ENCODE measurements at regions not wholly inside any gene's neighbourhood (a gene's known extent, or its start where the extent isn't known, plus 50 kb on each side); places are given as distances from the start of the nearest gene placed in this dataset.

GRCh38 chr7:156490021-156490800 lies 150.4 kb upstream of the RNF32 start:
- no peak for ATAC-seq
- TF ChIP-seq CTCF (IDR thresholded peaks at IDR 0.05): no peak
- Histone ChIP-seq H3K27me3 (ENCODE audit: low read depth) (no peaks in the 10 kb centered on the region), H3K27ac (no peak overlapping the region), H3K9me3 (no peaks in the 10 kb centered on the region), H3K36me3 (no peaks in the 10 kb centered on the region), H3K4me3 (no peak overlapping the region), H3K4me1 (no peaks in the 10 kb centered on the region)
- intact Hi-C loops (cut with DNase I): no loop called here
- no peak for DNase-seq

- Histone ChIP-seq H3K4me1 (no peaks in the 10 kb centered on the region), H3K27me3 (ENCODE audit: low read depth) (no peaks in the 10 kb centered on the region), H3K9me3 (no peaks in the 10 kb centered on the region), H3K27ac (no peak overlapping the region), H3K4me3 (no peak overlapping the region), H3K36me3 (no peaks in the 10 kb centered on the region)
- no peak for ATAC-seq
- no peak for DNase-seq
- intact Hi-C loops (cut with DNase I): no loop called here
- no peak for TF ChIP-seq CTCF (IDR thresholded peaks at IDR 0.05)
Measured at GRCh38 chr7:156487811-156488533, 152.6 kb upstream of the RNF32 start.

GRCh38 chr7:156480671-156481070 lies 159.9 kb upstream of the RNF32 start:
- Histone ChIP-seq H3K4me3 (no peak overlapping the region), H3K27ac (no peak overlapping the region), H3K9me3 (no peaks in the 10 kb centered on the region), H3K27me3 (ENCODE audit: low read depth) (no peaks in the 10 kb centered on the region), H3K4me1 (no peaks in the 10 kb centered on the region), H3K36me3 (no peaks in the 10 kb centered on the region)
- TF ChIP-seq CTCF (IDR thresholded peaks at IDR 0.05): no peak
- intact Hi-C loops (cut with DNase I): no loop called here
- DNase-seq: no peak
- ATAC-seq: no peak

GRCh38 chr7:156479596-156479995 lies 161.0 kb upstream of the RNF32 start:
- intact Hi-C loops (cut with DNase I): loop anchor here (10.0 kb wide), 1 partner anchor 665 kb away; the partner anchor contains the start of gene SHH
- DNase-seq (no peak), ATAC-seq (no peak)
- Histone ChIP-seq H3K4me3 (no peak overlapping the region), H3K36me3 (no peaks in the 10 kb centered on the region), H3K4me1 (no peaks in the 10 kb centered on the region), H3K27me3 (ENCODE audit: low read depth) (no peaks in the 10 kb centered on the region), H3K27ac (no peak overlapping the region), H3K9me3 (no peaks in the 10 kb centered on the region)
- TF ChIP-seq CTCF (IDR thresholded peaks at IDR 0.05): no peak

GRCh38 chr7:156478486-156478885 lies 162.1 kb upstream of the RNF32 start:
- intact Hi-C loops (cut with DNase I): loop anchor here (10.0 kb wide), 1 partner anchor 664 kb away; the partner anchor contains the start of gene SHH
- Histone ChIP-seq H3K27ac (no peak overlapping the region), H3K27me3 (ENCODE audit: low read depth) (no peaks in the 10 kb centered on the region), H3K4me1 (no peaks in the 10 kb centered on the region), H3K9me3 (no peaks in the 10 kb centered on the region), H3K4me3 (no peak overlapping the region), H3K36me3 (no peaks in the 10 kb centered on the region)
- no peak for TF ChIP-seq CTCF (IDR thresholded peaks at IDR 0.05)
- ATAC-seq (no peak), DNase-seq (no peak)

Data from lower lobe of right lung (tissue), 2 donors.